HuH-7 (cell line): ENCODE measurements at regions not wholly inside any gene's neighbourhood (a gene's known extent, or its start where the extent isn't known, plus 50 kb on each side); places are given as distances from the start of the nearest gene placed in this dataset.
"Not testable (repeated sequence)": the region's sequence is repeated elsewhere in the genome, so short reads cannot be mapped to it uniquely, and the experiment has no call there.

ENCODE experiments used
- DNase-seq: peaks from one replicate; pipeline ENCODE4 v3.0.0; 2011; ENCODE audit warnings: low spot score

GRCh38 chr6:6412700-6413099 lies 92.2 kb upstream of the F13A1 start:
- DNase-seq = no peak

GRCh38 chr6:6414931-6415330 lies 94.5 kb upstream of the F13A1 start:
- no peak for DNase-seq

- no peak for DNase-seq
Observed at GRCh38 chr6:6417475-6417874, 97.0 kb upstream of the F13A1 start.

DNA sequence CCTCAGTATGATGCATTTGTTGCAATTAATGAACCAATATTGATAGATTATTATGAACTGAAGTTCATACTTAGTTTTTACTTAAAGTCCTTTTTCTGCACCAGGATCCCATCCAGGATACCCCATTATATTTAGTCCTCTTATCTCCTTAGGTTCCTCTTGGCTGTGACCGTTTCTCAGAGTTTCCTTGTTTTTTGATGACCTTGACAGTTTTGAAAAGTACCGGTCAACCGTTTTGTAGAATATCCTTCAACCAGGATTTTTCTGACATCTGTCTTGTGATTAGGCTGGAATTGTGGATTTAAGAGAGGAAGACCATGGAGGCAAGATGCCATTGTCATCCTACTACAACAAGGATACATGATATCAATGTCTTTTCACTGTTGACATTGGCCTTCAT lies 98.0 kb upstream of the F13A1 start:
- no peak for DNase-seq

GRCh38 chr6:6420107-6420506 lies 99.6 kb upstream of the F13A1 start:
- DNase-seq = no peak

GRCh38 chr6:6434151-6434550 lies 113.7 kb upstream of the F13A1 start:
- DNase-seq = no peak

DNA sequence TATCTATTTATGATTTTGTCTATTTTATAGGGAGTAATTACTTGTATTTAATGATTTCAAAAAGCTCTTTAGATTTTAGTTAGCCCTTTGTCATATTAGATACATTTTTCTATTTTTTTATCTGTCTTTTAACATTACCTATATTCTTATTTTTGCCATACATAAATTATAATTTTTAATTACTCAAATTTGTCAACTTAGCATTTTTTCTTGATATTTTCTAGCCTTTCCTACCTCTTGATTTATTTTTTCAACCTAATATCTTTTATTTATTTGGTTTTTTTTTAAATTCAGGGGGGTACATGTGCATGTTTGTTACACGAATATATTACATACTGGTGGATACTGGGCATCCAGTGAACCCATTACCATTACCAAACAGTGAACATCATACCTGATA lies 114.3 kb upstream of the F13A1 start:
- no peak for DNase-seq

DNA sequence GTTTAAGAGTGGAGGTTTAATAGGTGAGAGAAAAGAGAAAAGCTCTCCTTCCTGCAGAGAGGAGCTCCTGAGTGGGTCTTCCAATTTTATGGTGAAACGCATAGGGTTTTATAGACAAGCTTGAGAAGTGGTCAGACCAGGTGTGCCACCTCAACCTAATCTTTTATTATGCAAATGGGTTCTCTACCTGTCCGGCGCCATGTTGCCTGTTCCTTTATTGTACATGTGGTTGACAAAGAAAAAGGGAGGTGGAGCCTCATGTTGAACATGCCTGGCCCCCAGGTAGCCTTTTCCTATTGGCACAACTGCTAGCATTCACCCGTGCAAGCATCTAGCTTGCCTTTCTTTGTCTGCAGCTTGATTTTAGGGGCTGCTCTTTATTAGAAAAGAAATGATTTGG lies 115.9 kb upstream of the F13A1 start:
- DNase-seq = no peak

- DNase-seq = no peak
Observed at GRCh38 chr6:6436946-6437345, 116.5 kb upstream of the F13A1 start.

- no peak for DNase-seq
Observed at GRCh38 chr6:6438286-6438685, 117.8 kb upstream of the F13A1 start.

DNA sequence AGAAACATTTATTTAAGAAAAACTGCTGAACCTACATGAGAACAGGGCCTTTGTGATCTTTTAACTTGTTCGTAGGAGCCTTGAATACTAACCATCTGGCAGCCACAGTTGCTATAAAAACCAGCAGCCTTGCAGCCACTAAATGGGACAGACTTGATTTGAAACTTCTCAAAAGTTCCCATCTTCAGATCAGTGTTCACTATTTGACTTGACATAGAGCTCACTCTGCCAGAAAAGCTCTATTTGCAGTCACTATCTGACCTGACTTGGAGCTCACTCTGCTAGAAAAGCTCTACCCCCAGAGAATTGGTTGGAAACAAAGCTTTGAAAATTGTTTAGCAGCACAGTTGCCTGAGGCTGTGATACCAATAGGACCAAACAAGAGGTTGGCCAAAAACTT lies 119.3 kb upstream of the F13A1 start:
- no peak for DNase-seq

DNA sequence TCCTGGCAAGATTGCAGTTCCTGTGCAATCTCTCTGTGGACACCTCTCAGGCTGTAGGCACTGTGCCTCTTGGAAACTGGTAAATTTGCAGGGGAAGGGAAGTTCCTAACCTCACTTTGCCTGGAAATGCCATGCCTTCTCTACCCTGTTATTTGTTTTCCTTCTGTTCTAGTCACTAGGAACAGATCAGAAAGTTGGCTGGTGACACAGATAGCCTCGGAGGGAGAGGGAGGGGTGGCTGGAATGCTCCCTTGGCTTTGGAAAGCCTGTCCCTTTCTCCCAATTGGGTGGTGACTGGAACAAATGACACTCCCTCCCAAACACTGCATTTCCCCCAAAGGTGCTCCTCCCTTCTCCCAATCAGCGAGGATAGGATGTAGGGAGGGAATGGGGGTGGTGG lies 131.5 kb upstream of the F13A1 start:
- DNase-seq = no peak

- no peak for DNase-seq
Observed at GRCh38 chr6:6453186-6453585, 132.7 kb upstream of the F13A1 start.

GRCh38 chr6:6455272-6455671 lies 133.2 kb upstream of the LY86 start:
- no peak for DNase-seq

DNA sequence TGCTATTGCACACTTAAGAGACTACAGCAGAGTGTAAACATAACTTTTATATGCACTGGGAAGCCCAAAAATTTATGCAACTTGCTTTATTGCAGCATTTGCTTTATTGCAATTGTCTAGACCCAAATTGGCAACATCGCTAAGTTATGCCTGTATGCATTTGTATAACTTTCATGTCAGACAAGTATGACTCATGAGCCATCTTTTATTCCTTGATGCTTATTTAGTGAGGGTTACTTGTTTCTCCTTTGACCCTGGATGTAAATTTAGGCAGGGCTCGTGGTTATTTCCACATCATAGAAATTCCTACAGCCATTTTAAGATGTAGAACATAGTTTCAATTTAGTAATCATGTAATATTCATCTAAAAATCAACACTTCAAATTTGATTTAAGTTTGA lies 130.3 kb upstream of the LY86 start:
- no peak for DNase-seq

DNA sequence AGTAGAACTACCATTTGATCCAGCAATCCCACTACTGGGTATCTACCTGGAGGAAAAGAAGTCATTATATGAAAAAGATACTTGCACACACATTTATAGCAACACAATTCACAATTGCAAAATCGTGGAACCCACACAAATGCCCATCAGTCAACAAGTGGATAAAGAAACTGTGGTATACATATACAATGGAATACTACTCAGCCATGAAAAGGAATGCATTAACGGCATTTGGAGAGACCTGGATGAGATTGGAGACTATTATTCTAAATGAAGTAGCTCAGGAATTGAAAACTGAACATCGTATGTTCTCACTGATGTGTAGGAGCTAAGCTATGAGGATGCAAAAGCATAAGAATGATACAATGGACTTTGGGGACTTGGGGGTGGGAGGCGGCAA lies 128.6 kb upstream of the LY86 start:
- not testable (repeated sequence) for DNase-seq

GRCh38 chr6:6460416-6460815 lies 128.1 kb upstream of the LY86 start:
- DNase-seq = no peak

GRCh38 chr6:6461138-6461537 lies 127.4 kb upstream of the LY86 start:
- DNase-seq = no peak

DNA sequence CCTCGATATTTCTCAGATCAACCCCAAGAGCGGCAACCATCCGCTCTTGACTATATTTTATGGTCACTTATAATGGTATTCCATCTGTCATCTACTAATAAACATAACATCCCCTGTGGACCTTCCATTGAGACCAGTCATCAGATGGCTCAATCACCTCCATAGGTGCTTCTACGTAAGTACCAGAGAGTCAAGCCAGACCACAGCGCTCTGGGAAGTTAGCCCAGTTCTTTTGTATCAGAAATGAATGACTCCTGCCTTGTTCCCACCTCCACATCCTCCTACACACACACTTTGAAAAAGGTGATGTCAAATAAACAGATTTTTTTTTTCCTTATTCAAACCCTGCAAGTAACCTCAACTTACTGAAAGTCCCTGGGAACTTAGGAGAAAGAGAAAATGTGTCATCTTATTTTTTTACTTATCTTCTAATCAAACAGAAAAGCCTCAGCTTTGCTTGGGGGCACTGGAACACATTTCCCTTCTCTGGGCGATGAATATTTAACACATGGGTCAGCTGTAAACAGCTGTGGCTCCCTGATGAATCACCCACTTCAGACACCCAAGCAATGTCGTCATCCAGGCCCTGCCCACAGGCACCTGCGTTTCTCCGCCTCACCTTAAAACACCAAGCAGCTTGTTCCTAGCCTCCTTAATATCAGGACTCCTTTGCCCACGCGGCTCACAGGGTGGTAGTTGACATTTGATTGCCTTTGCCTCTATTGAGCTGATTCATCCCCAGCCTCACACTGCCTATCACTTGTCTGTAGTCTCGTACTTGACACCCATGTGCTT lies 121.4 kb upstream of the LY86 start:
- no peak for DNase-seq

- no peak for DNase-seq
Observed at GRCh38 chr6:6469074-6469473, 119.4 kb upstream of the LY86 start.

- no peak for DNase-seq
Observed at GRCh38 chr6:6470123-6470522, 118.4 kb upstream of the LY86 start.

- no peak for DNase-seq
Observed at GRCh38 chr6:6471276-6471675, 117.2 kb upstream of the LY86 start.

GRCh38 chr6:6474170-6474920 lies 114.2 kb upstream of the LY86 start:
- DNase-seq = no peak

- no peak for DNase-seq
Observed at GRCh38 chr6:6479785-6480184, 108.7 kb upstream of the LY86 start.
